Dendritic cell treated with granulocyte-macrophage colony-stimulating factor and Interleukin-4, amounts not matched to agents 40 ng/mL and 50 ng/mL, for 4 days (primary cell): ENCODE measurements at regions not wholly inside any gene's neighbourhood (a gene's known extent, or its start where the extent isn't known, plus 50 kb on each side); places are given as distances from the start of the nearest gene placed in this dataset.
"Not testable (repeated sequence)": the region's sequence is repeated elsewhere in the genome, so short reads cannot be mapped to it uniquely, and the experiment has no call there.

ENCODE experiments used
- H3K27ac Mint-ChIP-seq: one replicate; pipeline ENCODE4 v1.8.0; 2022; ENCODE audit warnings: mild to moderate bottlenecking, mixed read lengths
- H3K27me3 Mint-ChIP-seq: one replicate; pipeline ENCODE4 v1.8.0; 2022; ENCODE audit warnings: mild to moderate bottlenecking, mixed read lengths
- H3K36me3 Mint-ChIP-seq: one replicate; pipeline ENCODE4 v1.8.0; 2022; ENCODE audit warnings: low read depth, mixed read lengths
- H3K4me1 Mint-ChIP-seq: one replicate; pipeline ENCODE4 v1.8.0; 2022; ENCODE audit warnings: low read depth, mixed read lengths
- H3K4me3 Mint-ChIP-seq: one replicate; pipeline ENCODE4 v1.8.0; 2022; ENCODE audit warnings: mild to moderate bottlenecking, moderate library complexity, mixed read lengths
- H3K9me3 Mint-ChIP-seq: one replicate; pipeline ENCODE4 v1.8.0; 2022; ENCODE audit warnings: mixed read lengths
- intact Hi-C: fragments of 100-400 bp; cut with micrococcal nuclease; formaldehyde crosslinking; loops from one replicate; pipeline ENCODE4 v1.15.0; 2022

GRCh38 chr9:102832814-102833213 lies 162.3 kb upstream of the CYLC2 start:
- Mint-ChIP-seq H3K36me3 (no peaks in the 10 kb centered on the region), H3K4me3 (no peak overlapping the region), H3K27ac (no peak overlapping the region), H3K27me3 (no peaks in the 10 kb centered on the region), H3K4me1 (no peaks in the 10 kb centered on the region), H3K9me3 (no peaks in the 10 kb centered on the region)
- intact Hi-C loops, result no loop called here

GRCh38 chr9:102796244-102796643 lies 198.9 kb upstream of the CYLC2 start:
- no peaks in the 10 kb centered on the region for H3K9me3 Mint-ChIP-seq
- H3K27me3 Mint-ChIP-seq, result no peaks in the 10 kb centered on the region
- H3K4me3 Mint-ChIP-seq, result no peak overlapping the region
- no peaks in the 10 kb centered on the region for H3K36me3 Mint-ChIP-seq
- intact Hi-C loops, result no loop called here
- no peak overlapping the region for H3K27ac Mint-ChIP-seq
- no peaks in the 10 kb centered on the region for H3K4me1 Mint-ChIP-seq

- no peak overlapping the region for H3K27ac Mint-ChIP-seq
- no peaks in the 10 kb centered on the region for H3K36me3 Mint-ChIP-seq
- H3K9me3 Mint-ChIP-seq, result no peaks in the 10 kb centered on the region
- no peaks in the 10 kb centered on the region for H3K4me1 Mint-ChIP-seq
- H3K27me3 Mint-ChIP-seq, result no peaks in the 10 kb centered on the region
- intact Hi-C loops, result no loop called here
- no peak overlapping the region for H3K4me3 Mint-ChIP-seq
Observed at GRCh38 chr9:102795532-102795931, 199.6 kb upstream of the CYLC2 start.

- Mint-ChIP-seq H3K36me3 (no peaks in the 10 kb centered on the region), H3K27ac (no peak overlapping the region), H3K9me3 (no peaks in the 10 kb centered on the region), H3K4me3 (no peak overlapping the region), H3K4me1 (no peaks in the 10 kb centered on the region), H3K27me3 (no peaks in the 10 kb centered on the region)
- intact Hi-C loops, result no loop called here
Observed at GRCh38 chr9:102779356-102779755, 215.8 kb upstream of the CYLC2 start.

DNA sequence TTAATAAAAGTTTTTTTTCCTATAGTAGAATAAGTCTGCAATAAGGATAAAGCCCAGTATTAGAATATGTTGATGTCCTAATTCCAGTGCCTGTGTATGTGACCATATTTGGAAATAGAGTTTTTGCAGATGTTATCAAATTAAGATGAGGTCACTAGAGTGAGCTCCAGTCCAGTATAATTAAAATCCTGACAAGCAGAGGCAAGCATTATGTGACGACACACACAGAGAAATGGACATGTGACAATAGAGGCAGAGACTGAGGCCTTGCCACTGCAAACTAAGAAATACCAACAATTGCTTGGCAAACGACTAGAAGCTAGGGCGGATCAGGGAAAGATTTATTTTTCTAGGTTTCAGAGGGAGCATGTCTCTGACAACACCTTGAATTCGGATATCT lies 216.4 kb upstream of the CYLC2 start:
- no peaks in the 10 kb centered on the region for H3K4me1 Mint-ChIP-seq
- no peak overlapping the region for H3K4me3 Mint-ChIP-seq
- no peaks in the 10 kb centered on the region for H3K36me3 Mint-ChIP-seq

GRCh38 chr9:102770704-102771103 lies 224.4 kb upstream of the CYLC2 start:
- Mint-ChIP-seq H3K36me3 (no peaks in the 10 kb centered on the region), H3K27ac (no peak overlapping the region), H3K27me3 (no peaks in the 10 kb centered on the region), H3K4me1 (no peaks in the 10 kb centered on the region), H3K9me3 (no peaks in the 10 kb centered on the region), H3K4me3 (no peak overlapping the region)
- intact Hi-C loops, result no loop called here

More for the DNA sequence above, 216.4 kb upstream of the CYLC2 start:
- Mint-ChIP-seq H3K27me3 (no peaks in the 10 kb centered on the region), H3K27ac (no peak overlapping the region), H3K9me3 (no peaks in the 10 kb centered on the region)
- intact Hi-C loops, result no loop called here

DNA sequence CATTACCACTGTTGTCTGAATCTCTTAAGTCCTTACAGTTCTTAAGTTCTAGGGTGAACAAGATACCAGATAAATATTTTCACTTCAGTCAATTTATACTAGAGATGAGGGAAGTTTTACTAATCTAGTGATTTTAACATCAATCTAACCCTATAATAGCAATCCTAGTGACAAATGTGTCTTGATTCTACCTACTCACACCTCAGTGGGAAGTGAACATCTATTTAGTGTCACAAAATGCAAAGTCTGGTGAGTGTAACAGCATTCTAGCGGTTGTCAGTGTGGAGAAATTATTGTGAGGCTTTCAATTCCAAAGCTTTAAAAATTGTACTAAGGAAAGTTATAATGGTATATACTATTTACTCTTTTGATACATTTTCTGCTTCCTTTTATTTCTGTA lies 225.8 kb upstream of the CYLC2 start:
- H3K4me3 Mint-ChIP-seq, result no peak overlapping the region
- H3K27ac Mint-ChIP-seq, result no peak overlapping the region

DNA sequence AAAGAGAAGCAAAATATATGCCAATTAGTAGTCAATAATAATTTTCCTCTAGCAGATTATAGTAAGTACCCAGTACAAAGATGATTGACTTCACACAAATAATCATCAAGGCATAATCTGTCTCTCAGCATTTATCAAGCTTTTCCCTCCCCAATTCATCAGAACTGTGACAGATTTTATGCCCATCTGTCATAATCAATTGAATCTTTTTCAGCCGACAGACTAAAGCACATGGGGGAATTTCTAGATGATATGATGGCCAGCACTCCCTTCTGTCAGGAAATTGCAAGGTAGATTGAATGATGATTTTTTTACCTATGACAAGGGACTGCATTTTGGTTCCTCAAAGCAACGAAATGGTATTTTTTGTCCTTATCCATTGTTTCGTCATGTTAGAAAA lies 227.1 kb upstream of the CYLC2 start:
- H3K27ac Mint-ChIP-seq, result no peak overlapping the region
- H3K4me1 Mint-ChIP-seq, result no peaks in the 10 kb centered on the region

More for the DNA sequence above, 225.8 kb upstream of the CYLC2 start:
- Mint-ChIP-seq H3K9me3 (no peaks in the 10 kb centered on the region), H3K36me3 (no peaks in the 10 kb centered on the region), H3K27me3 (no peaks in the 10 kb centered on the region), H3K4me1 (no peaks in the 10 kb centered on the region)
- intact Hi-C loops, result no loop called here

GRCh38 chr9:102767076-102767475 lies 228.1 kb upstream of the CYLC2 start:
- Mint-ChIP-seq H3K9me3 (no peaks in the 10 kb centered on the region), H3K27me3 (no peaks in the 10 kb centered on the region), H3K4me1 (no peaks in the 10 kb centered on the region), H3K27ac (no peak overlapping the region), H3K4me3 (no peak overlapping the region), H3K36me3 (no peaks in the 10 kb centered on the region)
- intact Hi-C loops, result no loop called here

More for the DNA sequence above, 227.1 kb upstream of the CYLC2 start:
- intact Hi-C loops, result no loop called here
- no peaks in the 10 kb centered on the region for H3K36me3 Mint-ChIP-seq
- H3K9me3 Mint-ChIP-seq, result no peaks in the 10 kb centered on the region
- no peaks in the 10 kb centered on the region for H3K27me3 Mint-ChIP-seq
- H3K4me3 Mint-ChIP-seq, result no peak overlapping the region

GRCh38 chr9:102740578-102740977 lies 254.6 kb upstream of the CYLC2 start:
- Mint-ChIP-seq H3K4me1 (no peaks in the 10 kb centered on the region), H3K4me3 (no peak overlapping the region), H3K9me3 (peaks cover 50% of the 10 kb centered on the region), H3K36me3 (no peaks in the 10 kb centered on the region), H3K27ac (no peak overlapping the region), H3K27me3 (no peaks in the 10 kb centered on the region)
- intact Hi-C loops, result no loop called here

- Mint-ChIP-seq H3K9me3 (peaks cover 21% of the 10 kb centered on the region), H3K4me3 (no peak overlapping the region)
Observed at GRCh38 chr9:102728946-102729345, 266.2 kb upstream of the CYLC2 start.

DNA sequence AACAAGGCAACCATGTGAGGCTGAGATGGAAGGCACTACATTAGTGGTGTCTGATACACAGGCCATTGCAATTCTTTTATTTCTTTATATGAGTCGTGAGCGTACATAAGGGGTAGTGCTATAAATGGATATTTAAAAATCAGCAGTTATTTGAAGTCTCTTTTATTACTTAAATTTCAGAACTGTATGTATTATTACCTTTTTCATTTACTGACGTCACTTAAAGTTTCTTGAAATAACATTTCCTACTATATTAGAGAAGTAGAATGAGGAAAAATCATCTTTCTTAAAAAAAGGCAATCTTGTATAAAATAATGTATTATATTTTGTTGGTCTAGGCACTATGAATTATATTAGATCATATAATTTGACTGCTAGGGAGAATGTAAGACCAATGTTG lies 280.9 kb upstream of the CYLC2 start:
- no peaks in the 10 kb centered on the region for H3K36me3 Mint-ChIP-seq
- H3K4me3 Mint-ChIP-seq, result no peak overlapping the region
- H3K27me3 Mint-ChIP-seq, result no peaks in the 10 kb centered on the region
- no peak overlapping the region for H3K27ac Mint-ChIP-seq
- no peaks in the 10 kb centered on the region for H3K4me1 Mint-ChIP-seq
- H3K9me3 Mint-ChIP-seq, result peaks cover 27% of the 10 kb centered on the region
- intact Hi-C loops, result no loop called here

More at GRCh38 chr9:102728946-102729345, 266.2 kb upstream of the CYLC2 start:
- H3K27me3 Mint-ChIP-seq, result no peaks in the 10 kb centered on the region
- H3K27ac Mint-ChIP-seq, result no peak overlapping the region
- no peaks in the 10 kb centered on the region for H3K36me3 Mint-ChIP-seq
- intact Hi-C loops, result no loop called here
- H3K4me1 Mint-ChIP-seq, result no peaks in the 10 kb centered on the region

DNA sequence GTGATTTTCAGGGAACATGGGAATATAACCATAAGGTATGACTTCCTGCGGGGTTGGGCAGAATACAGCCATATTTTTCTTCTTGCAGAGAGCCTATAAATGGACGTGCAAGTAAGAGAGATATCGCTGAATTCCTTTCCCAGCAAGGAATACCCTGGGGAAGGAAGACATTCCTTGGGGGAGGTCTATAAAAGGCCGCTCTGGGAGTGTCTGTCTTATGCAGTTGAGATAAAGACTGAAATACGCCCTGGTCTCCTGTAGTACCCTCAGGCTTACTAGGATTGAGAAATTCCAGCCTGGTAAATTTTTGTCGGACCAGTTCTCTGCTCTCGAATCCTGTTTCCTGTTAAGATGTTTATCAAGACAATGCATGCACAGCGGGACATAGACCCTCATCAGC lies 282.2 kb upstream of the CYLC2 start:
- H3K27ac Mint-ChIP-seq, H3K36me3 Mint-ChIP-seq, H3K4me1 Mint-ChIP-seq, H3K4me3 Mint-ChIP-seq, H3K27me3 Mint-ChIP-seq, intact Hi-C loops: not testable (repeated sequence)
- H3K9me3 Mint-ChIP-seq, result peaks cover 23% of the 10 kb centered on the region

GRCh38 chr9:102700936-102701335 lies 294.2 kb upstream of the CYLC2 start:
- no peaks in the 10 kb centered on the region for H3K4me1 Mint-ChIP-seq
- H3K9me3 Mint-ChIP-seq, result peaks cover 15% of the 10 kb centered on the region
- H3K27ac Mint-ChIP-seq, result no peak overlapping the region
- intact Hi-C loops, result no loop called here
- H3K36me3 Mint-ChIP-seq, result no peaks in the 10 kb centered on the region
- no peaks in the 10 kb centered on the region for H3K27me3 Mint-ChIP-seq
- no peak overlapping the region for H3K4me3 Mint-ChIP-seq

DNA sequence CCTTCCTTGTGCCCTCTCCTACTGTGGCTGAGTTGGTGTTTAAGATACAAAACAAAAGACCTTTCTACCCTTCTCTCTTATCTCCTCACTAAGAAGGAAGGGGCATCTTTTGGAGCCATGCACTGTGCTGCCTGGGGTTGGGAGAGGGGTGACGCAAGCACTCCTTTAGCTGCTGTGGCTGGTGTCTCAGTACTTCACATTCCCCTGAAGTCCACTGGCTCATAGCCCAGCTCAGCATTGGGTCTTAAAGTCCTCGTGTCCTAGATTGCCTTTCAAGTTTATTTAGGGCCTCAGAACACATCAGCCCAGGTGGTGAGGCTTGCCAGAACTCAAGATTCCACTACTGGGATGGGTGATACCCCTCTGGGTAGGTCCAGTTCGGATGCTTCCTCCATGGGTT lies 325.9 kb upstream of the CYLC2 start:
- H3K27ac Mint-ChIP-seq, result no peak overlapping the region
- peaks cover 22% of the 10 kb centered on the region for H3K9me3 Mint-ChIP-seq
- intact Hi-C loops, result no loop called here
- no peaks in the 10 kb centered on the region for H3K4me1 Mint-ChIP-seq
- no peaks in the 10 kb centered on the region for H3K27me3 Mint-ChIP-seq
- H3K4me3 Mint-ChIP-seq, result no peak overlapping the region
- no peaks in the 10 kb centered on the region for H3K36me3 Mint-ChIP-seq
